OCI-LY1 (cell line): ENCODE measurements at regions not wholly inside any gene's neighbourhood (a gene's known extent, or its start where the extent isn't known, plus 50 kb on each side); places are given as distances from the start of the nearest gene placed in this dataset.

Source experiments
- EZH2 ChIP-seq: fragments of 200-600 bp; sonication (generic), shearing (Covaris generic); IDR thresholded peaks from 2 replicates; pipeline ENCODE4 v1.8.0; 2017; ENCODE audit warnings: borderline replicate concordance, mixed run types, mild to moderate bottlenecking, antibody characterized with exemption, low read length, moderate library complexity, mixed read lengths
- TF ChIP-seq, protein P1 (sequence below): fragments of 200-600 bp; sonication (generic), shearing (Covaris generic); IDR thresholded peaks from 2 replicates; pipeline ENCODE4 v1.5.1; 2017; ENCODE audit warnings: mild to moderate bottlenecking, antibody characterized with exemption, low read length, moderate library complexity, mixed read lengths

DNA sequence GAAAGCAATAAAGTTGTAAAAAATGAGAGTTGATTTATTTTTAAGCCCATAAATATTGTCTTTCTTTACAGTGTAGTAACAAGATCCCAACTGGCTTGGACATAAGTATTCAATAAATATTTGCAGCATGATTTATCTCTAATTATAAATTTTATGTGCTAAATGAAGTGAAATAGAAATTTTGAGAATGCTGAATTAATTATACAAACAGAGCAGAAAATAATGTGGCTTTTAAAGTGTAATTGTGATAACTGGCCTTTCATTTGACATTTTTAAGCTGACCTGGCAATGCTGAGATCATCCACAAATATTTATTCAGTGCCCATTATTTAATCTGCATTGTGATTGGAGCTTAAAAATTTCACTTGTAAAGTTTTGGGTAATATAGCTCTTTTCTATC lies 201.6 kb upstream of the NAV3 start:
- TF ChIP-seq, protein P1, sequence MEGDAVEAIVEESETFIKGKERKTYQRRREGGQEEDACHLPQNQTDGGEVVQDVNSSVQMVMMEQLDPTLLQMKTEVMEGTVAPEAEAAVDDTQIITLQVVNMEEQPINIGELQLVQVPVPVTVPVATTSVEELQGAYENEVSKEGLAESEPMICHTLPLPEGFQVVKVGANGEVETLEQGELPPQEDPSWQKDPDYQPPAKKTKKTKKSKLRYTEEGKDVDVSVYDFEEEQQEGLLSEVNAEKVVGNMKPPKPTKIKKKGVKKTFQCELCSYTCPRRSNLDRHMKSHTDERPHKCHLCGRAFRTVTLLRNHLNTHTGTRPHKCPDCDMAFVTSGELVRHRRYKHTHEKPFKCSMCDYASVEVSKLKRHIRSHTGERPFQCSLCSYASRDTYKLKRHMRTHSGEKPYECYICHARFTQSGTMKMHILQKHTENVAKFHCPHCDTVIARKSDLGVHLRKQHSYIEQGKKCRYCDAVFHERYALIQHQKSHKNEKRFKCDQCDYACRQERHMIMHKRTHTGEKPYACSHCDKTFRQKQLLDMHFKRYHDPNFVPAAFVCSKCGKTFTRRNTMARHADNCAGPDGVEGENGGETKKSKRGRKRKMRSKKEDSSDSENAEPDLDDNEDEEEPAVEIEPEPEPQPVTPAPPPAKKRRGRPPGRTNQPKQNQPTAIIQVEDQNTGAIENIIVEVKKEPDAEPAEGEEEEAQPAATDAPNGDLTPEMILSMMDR, result no peak
- no peak for TF ChIP-seq EZH2
